Breast epithelium (tissue), 4 donors: ENCODE measurements at regions not wholly inside any gene's neighbourhood (a gene's known extent, or its start where the extent isn't known, plus 50 kb on each side); places are given as distances from the start of the nearest gene placed in this dataset.
A peak's percentile ranks its signal among the peaks of the same experiment; 100 is the strongest.

Experiments
- DNase-seq, 2 donors: peaks; one replicate each; pipeline ENCODE4 v3.0.0-alpha.2; 2019; ENCODE audit warnings: low spot score in 2 of 2
- H3K27ac ChIP-seq, 2 donors: fragments of 200-600 bp; sonication (generic) in 1 of 2; one replicate each; pipeline ENCODE4 v1.5.1; 2016 to 2019; ENCODE audit warnings: mild to moderate bottlenecking in 1 of 2
- H3K27me3 ChIP-seq, 2 donors: fragments of 200-600 bp; sonication (generic) in 1 of 2; one replicate each; pipeline versions ENCODE4 v1.5.1 to v1.6.0; 2017 to 2019; ENCODE audit warnings: control low read depth in 1 of 2, mild to moderate bottlenecking in 1 of 2
- H3K36me3 ChIP-seq: fragments of 200-600 bp; one replicate; pipeline ENCODE4 v1.5.1; 2019
- H3K4me1 ChIP-seq, 2 donors: fragments of 200-600 bp; sonication (generic); one replicate each; pipeline ENCODE4 v1.5.1; 2016 to 2019; ENCODE audit warnings: control low read depth in 1 of 2
- H3K4me3 ChIP-seq, 3 donors: fragments of 200-600 bp; sonication (generic); 1 replicate in 2 of 3; 2 replicates in 1 of 3; pipeline ENCODE4 v1.5.1; 2016 to 2019; ENCODE audit warnings: mild to moderate bottlenecking in 3 of 3, moderate library complexity in 2 of 3
- H3K9me3 ChIP-seq, 2 donors: fragments of 200-600 bp; sonication (generic) in 1 of 2; one replicate each; pipeline ENCODE4 v1.5.1; 2016 to 2019; ENCODE audit warnings: control low read depth in 1 of 2
- CTCF ChIP-seq, 3 donors: fragments of 450-650 bp; IDR thresholded peaks; one replicate each; pipeline ENCODE4 v1.5.1; 2016 to 2017; ENCODE audit warnings: antibody characterized with exemption in 3 of 3, mild to moderate bottlenecking in 3 of 3, moderate library complexity in 3 of 3
- POLR2A ChIP-seq: fragments of 450-650 bp; IDR thresholded peaks from one replicate; pipeline ENCODE4 v1.6.1; 2016; ENCODE audit warnings: antibody characterized with exemption, mild to moderate bottlenecking, moderate library complexity
- POLR2AphosphoS5 ChIP-seq, 3 donors: sonication (generic); formaldehyde crosslinking; IDR thresholded peaks; one replicate each; pipeline ENCODE4 v1.6.1; 2017; ENCODE audit warnings: antibody characterized with exemption in 3 of 3
- intact Hi-C: fragments of 100-400 bp; cut with DNase I; formaldehyde crosslinking; loops from one replicate; pipeline ENCODE4 v1.15.1; 2023; ENCODE audit warnings: low total_unique reads

GRCh38 chr1:9179463-9180110, 50.7 kb upstream of the GPR157 start:
- DNase-seq, result no peak
- Histone ChIP-seq H3K27me3 (no peaks in the 10 kb centered on the region), H3K4me3 (no peak overlapping the region), H3K4me1 (peaks cover 4 to 6% of the 10 kb centered on the region in 2 donors), H3K36me3 (no peaks in the 10 kb centered on the region), H3K9me3 (no peaks in the 10 kb centered on the region), H3K27ac (peak overlapping the region in 1 of 2 donors; percentile 28)
- no peak for TF ChIP-seq POLR2A
- TF ChIP-seq POLR2AphosphoS5 (IDR thresholded peaks at IDR 0.05), result no peak
- TF ChIP-seq CTCF (IDR thresholded peaks at IDR 0.05), result no peak
- intact Hi-C loops, result no loop called here

GRCh38 chr1:9180111-9180819, 51.4 kb upstream of the GPR157 start:
- DNase-seq, result no peak
- Histone ChIP-seq H3K4me1 (peaks cover 4 to 6% of the 10 kb centered on the region in 2 donors), H3K4me3 (peak overlapping the region in 2 of 3 donors; percentile 89 to 98), H3K27ac (peak overlapping the region in 1 of 2 donors; percentile 28), H3K27me3 (no peaks in the 10 kb centered on the region), H3K36me3 (no peaks in the 10 kb centered on the region), H3K9me3 (no peaks in the 10 kb centered on the region)
- TF ChIP-seq POLR2A (no peak), POLR2AphosphoS5 (IDR thresholded peaks at IDR 0.05) (no peak), CTCF (IDR thresholded peaks at IDR 0.05) (no peak)
- intact Hi-C loops, result no loop called here

GRCh38 chr1:9181176-9181906, 52.4 kb upstream of the GPR157 start:
- peak overlapping the region; percentile 89 to 98 (median 90) for H3K4me3 ChIP-seq
- no peaks in the 10 kb centered on the region for H3K36me3 ChIP-seq
- no peaks in the 10 kb centered on the region for H3K27me3 ChIP-seq
- peaks cover 4 to 6% of the 10 kb centered on the region in 2 donors for H3K4me1 ChIP-seq
- intact Hi-C loops, result no loop called here
- H3K9me3 ChIP-seq, result no peaks in the 10 kb centered on the region
- peak overlapping the region; percentile 81 to 88 for H3K27ac ChIP-seq
- TF ChIP-seq CTCF (IDR thresholded peaks at IDR 0.05) (peak; percentile 83 to 91 (median 88)), POLR2A (no peak), POLR2AphosphoS5 (IDR thresholded peaks at IDR 0.05) (peak in 1 of 3 donors; percentile 28)
- peak in 1 of 2 donors; percentile 69 for DNase-seq

- Histone ChIP-seq H3K27ac (peak overlapping the region; percentile 81 to 88), H3K9me3 (no peaks in the 10 kb centered on the region), H3K27me3 (no peaks in the 10 kb centered on the region), H3K4me1 (peaks cover 4 to 6% of the 10 kb centered on the region in 2 donors), H3K36me3 (no peaks in the 10 kb centered on the region), H3K4me3 (peak overlapping the region; percentile 89 to 98 (median 90))
- intact Hi-C loops, result no loop called here
- no peak for TF ChIP-seq POLR2A
- TF ChIP-seq CTCF (IDR thresholded peaks at IDR 0.05), result peak in 1 of 3 donors; percentile 13
- peak in 2 of 3 donors; percentile 18 to 38 for TF ChIP-seq POLR2AphosphoS5 (IDR thresholded peaks at IDR 0.05)
- DNase-seq, result no peak
Observed at GRCh38 chr1:9181990-9182783, 52.4 kb upstream of the H6PD start.
